Stimulated activated naive B cell treated with anti-CD40 and anti-IgM and Interleukin-4, amounts not matched to agents 10 μg/mL and 1 μg/mL and 100 μg/mL, for 72 hours (primary cell): ENCODE measurements at regions not wholly inside any gene's neighbourhood (a gene's known extent, or its start where the extent isn't known, plus 50 kb on each side); places are given as distances from the start of the nearest gene placed in this dataset.
"Not testable (repeated sequence)": the region's sequence is repeated elsewhere in the genome, so short reads cannot be mapped to it uniquely, and the experiment has no call there.

ENCODE experiments used
- ATAC-seq, 2 donors: fragments of 150-1000 bp; cut with Tn5 transposase; replicated peaks; 2 replicates each; pipeline ENCODE4 v1.10.0; 2021; ENCODE audit warnings: moderate library complexity in 1 of 2
- DNase-seq: peaks from one replicate; pipeline ENCODE4 v3.0.0; 2021
- H3K27ac Mint-ChIP-seq: one replicate; pipeline ENCODE4 v1.8.0; 2022; ENCODE audit warnings: mild to moderate bottlenecking, mixed read lengths
- H3K27me3 Mint-ChIP-seq, 2 donors: one replicate each; pipeline ENCODE4 v1.8.0; 2022; ENCODE audit warnings: mixed read lengths in 2 of 2
- H3K36me3 Mint-ChIP-seq, 2 donors: one replicate each; pipeline ENCODE4 v1.8.0; 2022; ENCODE audit warnings: mixed read lengths in 2 of 2, mild to moderate bottlenecking in 1 of 2
- H3K4me1 Mint-ChIP-seq, 2 donors: one replicate each; pipeline ENCODE4 v1.8.0; 2022; ENCODE audit warnings: mixed read lengths in 2 of 2, mild to moderate bottlenecking in 1 of 2
- H3K4me3 Mint-ChIP-seq, 2 donors: one replicate each; pipeline ENCODE4 v1.8.0; 2022; ENCODE audit warnings: mild to moderate bottlenecking in 2 of 2, mixed read lengths in 2 of 2, moderate library complexity in 1 of 2
- H3K9me3 Mint-ChIP-seq, 2 donors: one replicate each; pipeline ENCODE4 v1.8.0; 2022; ENCODE audit warnings: mixed read lengths in 2 of 2, mild to moderate bottlenecking in 1 of 2

DNA sequence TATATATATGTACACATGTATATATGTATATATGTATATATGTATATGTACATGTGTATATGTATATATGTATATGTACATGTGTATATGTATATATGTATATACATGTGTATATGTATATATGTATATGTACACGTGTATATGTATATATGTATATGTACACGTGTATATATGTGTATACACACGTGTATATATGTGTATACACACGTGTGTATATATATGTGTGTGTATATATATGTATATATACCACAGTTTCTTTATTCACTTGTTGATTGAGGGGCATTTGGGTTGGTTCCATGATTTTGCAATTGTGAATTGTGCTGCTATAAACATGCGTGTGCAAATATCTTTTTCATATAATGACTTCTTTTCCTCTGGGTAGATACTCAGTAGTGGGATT, 179.0 kb downstream of the ADCYAP1 start:
- not testable (repeated sequence) for H3K4me1 Mint-ChIP-seq, H3K4me3 Mint-ChIP-seq, DNase-seq, H3K36me3 Mint-ChIP-seq, H3K27me3 Mint-ChIP-seq, ATAC-seq, H3K27ac Mint-ChIP-seq
- H3K9me3 Mint-ChIP-seq: peaks cover 7 to 12% of the 10 kb centered on the region in 2 donors

DNA sequence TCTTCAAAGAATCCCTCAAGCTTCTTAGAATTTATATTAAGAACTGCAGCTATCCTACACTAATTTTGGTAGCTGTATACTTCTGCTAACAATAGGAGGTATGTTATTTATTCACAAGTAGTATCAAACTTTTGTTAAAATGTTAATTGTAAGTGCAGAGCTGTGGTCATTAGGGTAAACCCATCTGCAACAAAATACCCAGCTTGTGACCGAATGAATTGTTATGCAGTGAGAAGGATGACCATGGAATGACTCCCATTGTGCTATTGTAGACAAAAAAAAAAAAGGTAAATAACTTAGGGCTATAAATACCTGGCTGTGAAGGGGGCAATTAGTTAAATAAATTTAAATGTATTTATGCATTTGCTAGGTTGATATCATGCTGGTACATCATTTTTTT, 186.1 kb downstream of the ADCYAP1 start:
- no peak for DNase-seq
- ATAC-seq: no peak
- Mint-ChIP-seq H3K4me3 (no peak overlapping the region), H3K27ac (no peak overlapping the region), H3K36me3 (no peaks in the 10 kb centered on the region), H3K4me1 (no peaks in the 10 kb centered on the region), H3K27me3 (no peaks in the 10 kb centered on the region), H3K9me3 (peaks cover 12 to 13% of the 10 kb centered on the region in 2 donors)

DNA sequence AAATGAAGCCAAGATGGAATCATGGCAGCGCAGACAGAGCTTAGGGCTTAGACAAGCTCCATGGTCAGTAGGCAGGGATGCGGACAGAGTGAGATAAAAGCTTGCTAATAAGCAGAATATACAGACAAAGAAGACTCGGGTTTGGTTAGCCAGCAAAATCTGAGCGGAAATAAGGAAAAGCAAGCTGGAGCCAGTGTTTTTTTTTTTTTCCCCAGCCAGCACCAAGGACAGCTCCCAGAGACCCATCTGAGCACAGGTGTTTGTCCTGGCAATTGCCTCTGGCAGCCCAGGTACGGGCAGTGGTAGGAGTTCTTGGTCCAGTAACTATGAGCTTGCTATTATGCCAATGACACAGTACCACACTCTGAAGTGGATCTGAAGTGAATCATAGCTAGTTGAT, 187.6 kb downstream of the ADCYAP1 start:
- no peaks in the 10 kb centered on the region for H3K36me3 Mint-ChIP-seq
- no peak overlapping the region for H3K27ac Mint-ChIP-seq
- DNase-seq: no peak
- no peaks in the 10 kb centered on the region for H3K27me3 Mint-ChIP-seq
- H3K9me3 Mint-ChIP-seq: peaks cover 7 to 10% of the 10 kb centered on the region in 2 donors
- no peaks in the 10 kb centered on the region for H3K4me1 Mint-ChIP-seq
- no peak for ATAC-seq
- no peak overlapping the region for H3K4me3 Mint-ChIP-seq

DNA sequence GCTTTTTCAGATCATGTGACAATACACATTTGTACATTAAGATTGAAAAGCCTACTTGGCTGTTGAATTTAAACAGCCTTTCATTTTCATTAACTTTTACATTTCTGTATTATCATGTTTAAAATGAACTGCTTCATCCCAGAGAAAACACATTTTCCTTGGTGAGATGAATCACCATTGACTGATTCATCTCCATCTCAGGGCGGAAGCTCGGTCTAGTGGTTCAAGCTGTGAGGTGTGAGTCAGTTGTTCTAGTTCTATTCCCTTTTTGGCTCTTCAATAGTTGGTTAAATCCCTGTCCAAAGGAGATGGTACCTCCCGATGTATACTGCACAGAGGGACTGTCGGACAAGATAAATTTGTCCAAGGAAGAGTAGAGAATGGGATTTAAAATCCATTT, 189.7 kb downstream of the ADCYAP1 start:
- Mint-ChIP-seq H3K27ac (no peak overlapping the region), H3K27me3 (no peaks in the 10 kb centered on the region), H3K4me1 (no peaks in the 10 kb centered on the region), H3K4me3 (no peak overlapping the region), H3K9me3 (peaks cover 5 to 11% of the 10 kb centered on the region in 2 donors), H3K36me3 (no peaks in the 10 kb centered on the region)
- DNase-seq (no peak), ATAC-seq (no peak)

DNA sequence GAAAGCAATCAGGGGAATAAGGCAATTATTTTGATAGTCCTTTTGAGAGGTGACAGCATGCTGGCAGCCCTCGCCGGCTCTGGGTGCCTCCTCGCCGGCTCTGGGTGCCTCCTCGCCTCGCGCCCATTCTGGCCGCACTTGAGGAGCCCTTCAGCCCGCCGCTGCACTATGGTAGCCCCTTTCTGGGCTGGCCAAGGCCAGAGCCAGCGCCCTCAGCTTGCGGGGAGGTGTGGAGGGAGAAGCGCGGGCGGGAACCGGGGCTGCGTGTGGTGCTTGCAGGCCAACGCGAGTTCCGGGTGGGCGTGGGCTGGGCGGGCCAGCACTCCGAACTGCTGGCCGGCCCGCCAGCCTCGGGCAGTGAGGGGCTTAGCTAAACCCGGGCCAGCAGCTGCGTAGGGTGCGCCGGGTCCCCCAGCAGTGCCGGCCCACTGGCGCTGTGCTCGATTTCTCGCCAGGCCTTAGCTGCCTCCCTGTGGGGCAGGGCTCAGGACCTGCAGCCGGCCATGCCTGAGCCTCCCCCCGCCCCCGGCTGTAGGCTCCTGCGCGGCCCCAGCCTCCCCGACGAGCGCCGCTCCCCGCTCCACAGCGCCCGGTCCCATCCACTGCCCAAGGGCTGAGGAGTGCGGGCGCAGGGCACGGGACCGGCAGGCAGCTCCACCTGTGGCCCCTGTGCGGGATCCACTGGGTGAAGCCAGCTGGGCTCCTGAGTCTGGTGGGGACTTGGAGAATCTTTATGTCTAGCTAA, 193.5 kb downstream of the ADCYAP1 start:
- H3K27me3 Mint-ChIP-seq, DNase-seq, H3K4me3 Mint-ChIP-seq, ATAC-seq, H3K4me1 Mint-ChIP-seq, H3K36me3 Mint-ChIP-seq, H3K27ac Mint-ChIP-seq: not testable (repeated sequence)
- H3K9me3 Mint-ChIP-seq: peaks cover 3 to 11% of the 10 kb centered on the region in 2 donors

DNA sequence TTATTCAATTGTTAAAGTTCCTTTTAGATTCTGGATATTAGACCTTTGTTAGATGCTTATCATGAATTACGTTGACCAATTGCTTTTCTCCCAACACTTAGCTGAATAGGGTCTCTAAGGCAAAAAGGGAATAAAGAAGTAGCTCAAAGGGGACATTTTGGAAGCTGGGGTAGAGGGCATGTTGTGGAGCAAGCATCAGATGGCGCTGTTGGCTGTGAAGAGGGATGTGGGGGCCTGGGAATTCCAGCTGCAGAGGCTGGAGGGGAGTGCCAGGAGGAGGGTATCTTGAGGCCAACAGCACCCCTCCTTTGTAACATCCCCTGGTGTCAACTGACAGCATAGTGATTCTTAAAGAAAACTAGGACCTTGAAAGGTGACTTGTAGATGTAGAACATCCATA, 198.2 kb downstream of the ADCYAP1 start:
- Mint-ChIP-seq H3K4me3 (no peak overlapping the region), H3K27me3 (no peaks in the 10 kb centered on the region), H3K9me3 (peaks cover under 1 to 3% of the 10 kb centered on the region in 2 donors), H3K36me3 (no peaks in the 10 kb centered on the region), H3K27ac (no peak overlapping the region), H3K4me1 (no peaks in the 10 kb centered on the region)
- ATAC-seq (no peak), DNase-seq (no peak)

DNA sequence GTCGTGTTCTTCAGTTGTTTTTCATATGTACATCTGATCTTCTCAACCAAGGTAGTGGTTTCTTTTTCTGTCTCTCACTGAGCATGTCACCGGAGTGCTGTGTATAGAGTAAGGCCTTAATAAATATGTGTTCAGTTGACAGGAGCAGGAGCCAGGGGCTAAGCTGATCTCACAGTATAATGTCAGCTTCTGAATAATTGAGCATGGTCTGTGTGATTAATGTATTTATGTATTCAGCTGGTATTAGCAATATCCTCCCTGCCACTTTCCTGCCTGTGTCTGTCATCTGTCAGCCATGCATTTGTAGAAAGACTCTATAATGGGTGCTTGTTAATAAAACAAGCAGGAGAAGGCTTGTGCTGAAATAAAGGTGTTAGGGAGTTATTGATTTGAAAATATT, 198.9 kb downstream of the ADCYAP1 start:
- Mint-ChIP-seq H3K9me3 (peaks cover 0 to 3% of the 10 kb centered on the region in 2 donors), H3K4me3 (no peak overlapping the region), H3K36me3 (no peaks in the 10 kb centered on the region), H3K27ac (no peak overlapping the region), H3K27me3 (no peaks in the 10 kb centered on the region), H3K4me1 (no peaks in the 10 kb centered on the region)
- ATAC-seq (no peak), DNase-seq (no peak)

DNA sequence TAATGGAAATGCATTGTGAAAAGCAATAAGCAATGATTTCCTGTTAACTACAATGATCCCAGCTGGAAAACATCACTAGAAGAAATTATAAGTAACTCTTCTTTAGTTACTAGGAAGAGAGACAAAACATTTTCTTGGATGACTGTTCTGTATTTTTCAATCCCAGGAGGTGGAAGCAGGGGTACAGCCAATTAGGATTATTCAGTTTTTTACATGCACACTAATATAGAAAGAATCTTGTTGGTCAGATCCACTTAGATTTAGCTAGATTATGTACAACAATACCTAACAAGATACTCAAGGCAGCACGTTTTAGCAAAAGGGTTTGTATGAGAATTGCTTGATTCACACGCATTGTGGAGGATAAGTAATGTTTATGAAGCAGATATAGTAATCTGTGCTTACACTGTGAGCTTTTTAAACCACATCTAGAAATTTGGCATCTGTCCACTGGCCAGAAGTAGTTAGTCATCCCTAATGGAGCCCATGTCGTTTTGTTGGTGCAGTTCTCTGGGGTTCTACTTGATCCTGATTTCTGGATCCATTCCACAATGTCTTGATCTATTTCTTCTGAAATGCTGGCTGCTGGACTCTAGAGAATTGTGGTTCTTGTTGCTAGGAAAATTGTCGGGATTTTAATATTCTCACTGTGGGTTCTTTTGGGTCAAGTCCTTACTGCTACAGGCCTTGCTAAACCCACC, 199.7 kb downstream of the ADCYAP1 start:
- Mint-ChIP-seq H3K4me3 (no peak overlapping the region), H3K27me3 (no peaks in the 10 kb centered on the region), H3K4me1 (no peaks in the 10 kb centered on the region), H3K9me3 (peaks cover 0 to 2% of the 10 kb centered on the region in 2 donors), H3K27ac (no peak overlapping the region), H3K36me3 (no peaks in the 10 kb centered on the region)
- ATAC-seq: no peak
- DNase-seq: no peak

DNA sequence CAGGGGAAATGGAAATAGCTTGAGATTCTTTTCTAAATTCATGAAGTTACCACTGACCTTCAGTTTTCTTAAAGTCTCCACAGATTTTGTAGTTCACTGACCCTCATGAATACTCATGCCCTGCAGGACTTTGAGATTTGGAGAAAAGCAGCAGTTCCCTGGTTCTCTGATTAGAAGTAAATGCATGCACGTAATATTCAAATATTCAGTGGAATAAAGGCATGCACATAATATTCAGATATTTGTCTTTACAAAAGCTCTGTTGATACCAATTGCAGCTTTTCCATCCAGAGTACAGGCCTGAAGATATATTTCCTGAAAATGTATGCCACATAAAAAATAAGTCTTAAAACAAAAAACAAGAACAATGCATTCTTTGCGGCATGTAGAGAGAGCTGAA, 219.8 kb downstream of the ADCYAP1 start:
- ATAC-seq: no peak
- peaks cover 0 to 9% of the 10 kb centered on the region in 2 donors for H3K9me3 Mint-ChIP-seq
- no peaks in the 10 kb centered on the region for H3K4me1 Mint-ChIP-seq
- H3K27ac Mint-ChIP-seq: no peak overlapping the region
- no peak overlapping the region for H3K4me3 Mint-ChIP-seq
- DNase-seq: no peak
- H3K36me3 Mint-ChIP-seq: no peaks in the 10 kb centered on the region
- H3K27me3 Mint-ChIP-seq: no peaks in the 10 kb centered on the region

DNA sequence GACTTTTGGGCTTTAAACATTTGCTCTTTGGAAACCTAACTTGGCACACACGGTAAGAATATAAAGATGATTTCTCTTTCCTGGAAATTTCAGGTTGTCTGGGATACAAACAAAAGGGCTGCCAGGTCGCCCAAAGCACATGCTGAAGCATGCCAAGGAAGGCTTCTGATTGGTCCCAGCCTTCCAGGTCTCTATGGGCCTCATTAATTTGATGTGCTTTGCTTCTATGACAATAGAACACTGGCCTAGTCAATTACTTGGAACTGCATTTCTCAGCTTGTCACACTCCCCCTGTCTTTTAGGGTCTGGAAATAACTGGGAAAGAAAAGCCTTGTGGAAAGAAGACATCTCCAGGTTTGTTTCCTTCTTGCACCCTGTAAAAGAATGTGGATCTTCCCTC, 228.9 kb downstream of the ADCYAP1 start:
- Mint-ChIP-seq H3K27me3 (no peaks in the 10 kb centered on the region), H3K4me1 (no peaks in the 10 kb centered on the region), H3K4me3 (no peak overlapping the region), H3K36me3 (no peaks in the 10 kb centered on the region), H3K27ac (no peak overlapping the region), H3K9me3 (peaks cover 0 to 5% of the 10 kb centered on the region in 2 donors)
- DNase-seq (no peak), ATAC-seq (no peak)

DNA sequence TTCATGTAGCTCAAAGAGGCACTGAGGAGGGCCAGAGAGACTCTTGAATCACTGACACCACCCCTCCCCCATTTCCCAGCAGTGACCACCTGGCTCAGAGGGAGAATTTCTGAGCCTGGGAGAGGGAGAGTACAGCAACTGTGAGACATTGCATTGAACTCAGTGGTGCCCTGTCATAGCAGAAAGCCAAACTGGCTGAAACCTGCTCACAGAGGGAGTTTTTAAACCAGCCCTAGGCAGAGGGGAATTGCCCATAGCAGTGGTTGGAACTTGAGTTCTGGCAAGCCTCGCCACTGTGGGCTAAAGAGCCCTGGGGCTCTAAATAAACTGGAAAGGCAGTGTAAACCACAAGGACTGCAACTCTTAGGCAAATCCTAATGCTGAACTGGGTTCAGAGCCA, 243.1 kb downstream of the ADCYAP1 start:
- no peak for DNase-seq
- H3K4me1 Mint-ChIP-seq: no peaks in the 10 kb centered on the region
- H3K27ac Mint-ChIP-seq: no peak overlapping the region
- no peaks in the 10 kb centered on the region for H3K36me3 Mint-ChIP-seq
- H3K27me3 Mint-ChIP-seq: no peaks in the 10 kb centered on the region
- ATAC-seq: no peak
- no peak overlapping the region for H3K4me3 Mint-ChIP-seq
- H3K9me3 Mint-ChIP-seq: peaks cover 19 to 21% of the 10 kb centered on the region in 2 donors

DNA sequence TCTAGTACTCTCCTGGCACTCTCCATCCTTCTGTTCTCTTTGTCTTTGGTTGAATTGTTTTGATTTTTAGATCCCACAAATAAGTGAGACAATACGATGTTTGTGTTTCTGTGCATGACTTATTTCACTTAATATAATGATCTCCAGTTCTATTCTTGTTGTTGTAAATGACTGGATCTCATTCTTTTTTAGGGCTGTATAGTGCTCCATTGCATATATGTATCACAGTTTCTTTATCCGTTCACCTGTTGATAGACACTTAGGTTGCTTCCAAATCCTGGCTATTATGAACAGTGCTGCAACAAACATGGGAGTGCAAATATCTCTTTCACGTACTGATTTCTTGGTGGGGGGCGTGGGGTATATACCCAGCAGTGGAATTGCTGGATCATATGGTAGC, 245.0 kb downstream of the ADCYAP1 start:
- ATAC-seq: no peak
- no peak for DNase-seq
- no peaks in the 10 kb centered on the region for H3K4me1 Mint-ChIP-seq
- no peaks in the 10 kb centered on the region for H3K36me3 Mint-ChIP-seq
- no peak overlapping the region for H3K4me3 Mint-ChIP-seq
- no peak overlapping the region for H3K27ac Mint-ChIP-seq
- H3K27me3 Mint-ChIP-seq: no peaks in the 10 kb centered on the region
- H3K9me3 Mint-ChIP-seq: peaks cover 10 to 13% of the 10 kb centered on the region in 2 donors

DNA sequence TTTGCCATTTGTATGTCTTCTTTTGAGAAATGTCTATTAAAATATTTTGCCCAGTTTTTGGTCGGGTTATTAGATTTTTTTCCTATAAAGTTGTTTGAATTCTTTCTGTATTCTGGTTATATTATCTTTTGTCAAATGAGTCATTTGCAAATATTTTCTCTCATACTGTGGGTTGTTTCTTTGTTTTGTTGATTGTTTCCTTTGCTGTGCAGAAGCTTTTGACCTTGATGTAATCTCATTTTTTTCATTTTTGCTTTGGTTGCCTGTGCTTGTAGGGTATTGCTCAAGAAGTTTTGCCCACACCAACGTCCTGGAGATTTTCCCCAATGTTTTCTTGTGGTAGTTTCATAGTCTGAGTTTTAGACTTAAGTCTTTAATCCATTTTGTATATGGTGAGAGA, 245.7 kb downstream of the ADCYAP1 start:
- ATAC-seq (no peak), DNase-seq (no peak)
- H3K4me3 Mint-ChIP-seq: no peak overlapping the region
- peaks cover 10 to 13% of the 10 kb centered on the region in 2 donors for H3K9me3 Mint-ChIP-seq
- H3K4me1 Mint-ChIP-seq: no peaks in the 10 kb centered on the region
- H3K27me3 Mint-ChIP-seq: no peaks in the 10 kb centered on the region
- no peak overlapping the region for H3K27ac Mint-ChIP-seq
- H3K36me3 Mint-ChIP-seq: no peaks in the 10 kb centered on the region

DNA sequence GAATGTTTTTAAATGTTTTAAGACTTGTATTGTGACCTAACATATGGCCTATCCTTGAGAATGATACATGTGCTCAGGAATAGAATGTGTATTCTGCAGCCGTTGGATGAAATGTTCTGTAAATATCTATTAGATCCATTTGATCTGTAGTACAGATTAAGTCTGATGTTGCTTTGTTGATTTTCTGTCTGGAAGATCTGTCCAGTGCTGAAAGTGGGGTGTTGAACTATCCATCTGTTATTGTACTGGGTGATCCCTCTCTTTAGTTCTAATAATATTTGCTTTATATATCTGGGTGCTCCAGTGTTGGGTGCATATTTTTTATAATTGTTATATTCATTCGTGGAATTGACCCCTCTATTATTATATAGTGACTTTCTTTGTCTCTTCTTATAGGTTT, 248.3 kb downstream of the ADCYAP1 start:
- peaks cover 7 to 11% of the 10 kb centered on the region in 2 donors for H3K9me3 Mint-ChIP-seq
- H3K36me3 Mint-ChIP-seq, H3K4me1 Mint-ChIP-seq, H3K27ac Mint-ChIP-seq, H3K4me3 Mint-ChIP-seq, ATAC-seq, H3K27me3 Mint-ChIP-seq, DNase-seq: not testable (repeated sequence)

DNA sequence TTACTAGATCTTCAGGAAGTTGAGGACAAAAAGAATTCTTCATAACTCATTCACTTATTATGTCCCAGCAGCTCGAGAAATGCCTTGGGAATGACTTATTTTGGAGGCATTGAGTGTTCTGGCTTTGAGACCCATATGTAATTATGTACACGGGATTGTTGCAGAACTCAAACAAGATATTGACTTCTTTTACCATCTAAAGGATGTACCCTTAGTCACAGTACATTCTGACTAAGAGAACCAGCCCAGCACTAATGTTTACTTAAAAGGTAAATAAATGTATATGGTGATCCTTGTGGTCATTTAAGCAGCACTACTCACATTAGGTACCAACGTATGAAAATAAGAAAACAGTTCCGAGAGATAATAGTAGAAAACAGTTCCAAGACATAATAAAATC, 268.9 kb downstream of the ADCYAP1 start:
- H3K9me3 Mint-ChIP-seq: peaks cover 8% of the 10 kb centered on the region in 2 donors
- H3K4me3 Mint-ChIP-seq: no peak overlapping the region
- ATAC-seq (no peak), DNase-seq (no peak)
- no peak overlapping the region for H3K27ac Mint-ChIP-seq
- H3K27me3 Mint-ChIP-seq: no peaks in the 10 kb centered on the region
- H3K36me3 Mint-ChIP-seq: no peaks in the 10 kb centered on the region
- no peaks in the 10 kb centered on the region for H3K4me1 Mint-ChIP-seq
